ENCODE measurements at regions not wholly inside any gene's neighbourhood (a gene's known extent, or its start where the extent isn't known, plus 50 kb on each side); places are given as distances from the start of the nearest gene placed in this dataset.

DNA sequence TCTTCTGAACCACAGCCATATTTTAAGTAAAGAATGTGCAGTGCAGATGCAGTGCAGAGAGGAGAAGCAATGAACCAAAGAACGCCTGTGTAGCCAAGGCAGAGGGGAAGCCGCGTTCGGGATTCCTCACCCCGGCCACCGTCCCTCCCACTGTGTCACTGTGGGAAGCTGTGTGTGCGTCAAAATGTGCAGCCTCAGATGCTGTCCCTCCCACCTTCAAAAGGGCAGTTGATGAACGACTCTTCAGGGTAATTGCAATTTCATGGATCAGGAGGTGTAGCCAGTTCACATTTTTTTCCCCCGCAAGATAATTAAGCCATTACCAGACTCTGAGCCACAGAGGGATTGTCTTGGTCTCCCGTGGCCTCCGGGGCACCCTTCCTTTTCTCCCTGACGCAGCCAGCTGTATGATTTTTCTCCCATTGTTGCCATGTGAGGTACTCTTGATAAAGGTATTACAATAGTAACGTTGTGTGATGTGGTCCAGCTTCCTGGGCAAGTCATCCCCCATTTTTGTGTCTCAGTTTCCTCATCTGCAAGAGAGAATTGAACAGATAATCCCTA, 190.0 kb downstream of the FOXL1 start:
- H3K4me3 ChIP-seq (ENCODE audit: low read depth in 1 of 3, low read length in 3 of 3), result no peak overlapping the region

More for the DNA sequence above, 190.0 kb downstream of the FOXL1 start:
- H3K4me1 ChIP-seq (ENCODE audit: control insufficient read depth in 4 of 4, insufficient read depth in 4 of 4, low read length in 3 of 4), result peaks cover 0 to 5% (median 3%) of the 10 kb centered on the region in 4 donors
- TF ChIP-seq, protein P1, sequence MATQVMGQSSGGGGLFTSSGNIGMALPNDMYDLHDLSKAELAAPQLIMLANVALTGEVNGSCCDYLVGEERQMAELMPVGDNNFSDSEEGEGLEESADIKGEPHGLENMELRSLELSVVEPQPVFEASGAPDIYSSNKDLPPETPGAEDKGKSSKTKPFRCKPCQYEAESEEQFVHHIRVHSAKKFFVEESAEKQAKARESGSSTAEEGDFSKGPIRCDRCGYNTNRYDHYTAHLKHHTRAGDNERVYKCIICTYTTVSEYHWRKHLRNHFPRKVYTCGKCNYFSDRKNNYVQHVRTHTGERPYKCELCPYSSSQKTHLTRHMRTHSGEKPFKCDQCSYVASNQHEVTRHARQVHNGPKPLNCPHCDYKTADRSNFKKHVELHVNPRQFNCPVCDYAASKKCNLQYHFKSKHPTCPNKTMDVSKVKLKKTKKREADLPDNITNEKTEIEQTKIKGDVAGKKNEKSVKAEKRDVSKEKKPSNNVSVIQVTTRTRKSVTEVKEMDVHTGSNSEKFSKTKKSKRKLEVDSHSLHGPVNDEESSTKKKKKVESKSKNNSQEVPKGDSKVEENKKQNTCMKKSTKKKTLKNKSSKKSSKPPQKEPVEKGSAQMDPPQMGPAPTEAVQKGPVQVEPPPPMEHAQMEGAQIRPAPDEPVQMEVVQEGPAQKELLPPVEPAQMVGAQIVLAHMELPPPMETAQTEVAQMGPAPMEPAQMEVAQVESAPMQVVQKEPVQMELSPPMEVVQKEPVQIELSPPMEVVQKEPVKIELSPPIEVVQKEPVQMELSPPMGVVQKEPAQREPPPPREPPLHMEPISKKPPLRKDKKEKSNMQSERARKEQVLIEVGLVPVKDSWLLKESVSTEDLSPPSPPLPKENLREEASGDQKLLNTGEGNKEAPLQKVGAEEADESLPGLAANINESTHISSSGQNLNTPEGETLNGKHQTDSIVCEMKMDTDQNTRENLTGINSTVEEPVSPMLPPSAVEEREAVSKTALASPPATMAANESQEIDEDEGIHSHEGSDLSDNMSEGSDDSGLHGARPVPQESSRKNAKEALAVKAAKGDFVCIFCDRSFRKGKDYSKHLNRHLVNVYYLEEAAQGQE (IDR thresholded peaks at IDR 0.05), result no peak
- TF ChIP-seq HNF4A (conservative IDR thresholded peaks at IDR 0.05) (no peak), SP1 (IDR thresholded peaks at IDR 0.05) (no peak), HNF4G (IDR thresholded peaks at IDR 0.05) (no peak), FOXA2 (IDR thresholded peaks at IDR 0.05) (no peak), EGR1 (IDR thresholded peaks at IDR 0.05; ENCODE audit: low read depth in 2 of 2) (no peak), YY1 (IDR thresholded peaks at IDR 0.05) (no peak), RAD21 (IDR thresholded peaks at IDR 0.05) (no peak), FOXA1 (IDR thresholded peaks at IDR 0.05) (no peak), NR2F2 (IDR thresholded peaks at IDR 0.05) (no peak), CTCF (IDR thresholded peaks at IDR 0.05; ENCODE audit: low read depth, low read length, missing input control) (no peak), JUND (IDR thresholded peaks at IDR 0.05) (no peak), TAF1 (conservative IDR thresholded peaks at IDR 0.05) (no peak)
- TF ChIP-seq, protein P2, sequence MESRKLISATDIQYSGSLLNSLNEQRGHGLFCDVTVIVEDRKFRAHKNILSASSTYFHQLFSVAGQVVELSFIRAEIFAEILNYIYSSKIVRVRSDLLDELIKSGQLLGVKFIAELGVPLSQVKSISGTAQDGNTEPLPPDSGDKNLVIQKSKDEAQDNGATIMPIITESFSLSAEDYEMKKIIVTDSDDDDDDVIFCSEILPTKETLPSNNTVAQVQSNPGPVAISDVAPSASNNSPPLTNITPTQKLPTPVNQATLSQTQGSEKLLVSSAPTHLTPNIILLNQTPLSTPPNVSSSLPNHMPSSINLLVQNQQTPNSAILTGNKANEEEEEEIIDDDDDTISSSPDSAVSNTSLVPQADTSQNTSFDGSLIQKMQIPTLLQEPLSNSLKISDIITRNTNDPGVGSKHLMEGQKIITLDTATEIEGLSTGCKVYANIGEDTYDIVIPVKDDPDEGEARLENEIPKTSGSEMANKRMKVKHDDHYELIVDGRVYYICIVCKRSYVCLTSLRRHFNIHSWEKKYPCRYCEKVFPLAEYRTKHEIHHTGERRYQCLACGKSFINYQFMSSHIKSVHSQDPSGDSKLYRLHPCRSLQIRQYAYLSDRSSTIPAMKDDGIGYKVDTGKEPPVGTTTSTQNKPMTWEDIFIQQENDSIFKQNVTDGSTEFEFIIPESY (IDR thresholded peaks at IDR 0.05), result no peak
- TF ChIP-seq, protein P3, sequence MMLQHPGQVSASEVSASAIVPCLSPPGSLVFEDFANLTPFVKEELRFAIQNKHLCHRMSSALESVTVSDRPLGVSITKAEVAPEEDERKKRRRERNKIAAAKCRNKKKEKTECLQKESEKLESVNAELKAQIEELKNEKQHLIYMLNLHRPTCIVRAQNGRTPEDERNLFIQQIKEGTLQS (IDR thresholded peaks at IDR 0.05), result no peak
- peaks cover 0 to 6% (median 0%) of the 10 kb centered on the region in 4 donors for H3K27me3 ChIP-seq (ENCODE audit: control insufficient read depth in 4 of 4, insufficient read depth in 4 of 4, low read length in 3 of 4)
- H3K36me3 ChIP-seq (ENCODE audit: control insufficient read depth in 4 of 4, insufficient read depth in 3 of 4, low read depth in 1 of 4, low read length in 3 of 4), result no peaks in the 10 kb centered on the region
- DNase-seq (ENCODE audit: low spot score), result no peak
- H3K9ac ChIP-seq (ENCODE audit: low read depth in 1 of 2, low read length in 2 of 2), result no peak overlapping the region
- H3K27ac ChIP-seq (ENCODE audit: low read depth in 1 of 2, low read length in 2 of 2), result no peak overlapping the region
- peaks cover 0 to 10% (median under 1%) of the 10 kb centered on the region in 4 donors for H3K9me3 ChIP-seq (ENCODE audit: control insufficient read depth in 4 of 4, low read length in 3 of 4)
- WGBS, result 78% methylated on average over 13 of the region's 13 CpGs

Data from liver (tissue), 8 donors.